ENCODE measurements at regions not wholly inside any gene's neighbourhood (a gene's known extent, or its start where the extent isn't known, plus 50 kb on each side); places are given as distances from the start of the nearest gene placed in this dataset.

GRCh38 chr18:78699499-78699898 lies 280.1 kb upstream of the SALL3 start:
- no peak for DNase-seq

DNA sequence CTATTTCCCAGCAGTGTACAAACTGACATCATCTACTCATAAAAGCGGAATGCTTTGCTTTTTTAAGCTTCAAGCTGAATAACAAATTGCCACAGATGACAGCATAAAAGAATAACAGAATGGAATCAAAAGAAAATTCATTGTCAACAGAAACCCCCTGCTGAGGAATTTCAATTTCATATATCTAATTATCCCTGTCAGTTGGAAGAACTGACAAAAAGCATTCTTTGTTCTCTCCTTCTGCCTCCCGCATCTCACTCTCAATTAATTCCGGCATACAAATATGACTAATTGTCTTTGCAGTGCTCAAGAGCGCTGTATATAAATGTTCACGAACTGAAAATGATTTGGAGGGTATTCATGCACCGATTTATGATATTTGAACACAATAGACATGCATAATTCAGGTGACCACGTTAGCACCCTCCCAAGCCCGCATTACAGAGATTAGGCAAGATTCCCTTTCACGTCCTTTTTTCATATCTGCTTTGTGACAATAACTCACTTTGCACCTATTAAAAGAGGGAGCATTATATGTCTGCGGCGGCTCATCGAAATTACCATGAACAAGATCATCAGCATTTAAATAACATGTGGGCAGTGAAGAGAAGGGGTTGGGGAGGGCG lies 277.7 kb upstream of the SALL3 start:
- DNase-seq, result no peak

GRCh38 chr18:78703291-78703690 lies 276.3 kb upstream of the SALL3 start:
- DNase-seq, result no peak

DNA sequence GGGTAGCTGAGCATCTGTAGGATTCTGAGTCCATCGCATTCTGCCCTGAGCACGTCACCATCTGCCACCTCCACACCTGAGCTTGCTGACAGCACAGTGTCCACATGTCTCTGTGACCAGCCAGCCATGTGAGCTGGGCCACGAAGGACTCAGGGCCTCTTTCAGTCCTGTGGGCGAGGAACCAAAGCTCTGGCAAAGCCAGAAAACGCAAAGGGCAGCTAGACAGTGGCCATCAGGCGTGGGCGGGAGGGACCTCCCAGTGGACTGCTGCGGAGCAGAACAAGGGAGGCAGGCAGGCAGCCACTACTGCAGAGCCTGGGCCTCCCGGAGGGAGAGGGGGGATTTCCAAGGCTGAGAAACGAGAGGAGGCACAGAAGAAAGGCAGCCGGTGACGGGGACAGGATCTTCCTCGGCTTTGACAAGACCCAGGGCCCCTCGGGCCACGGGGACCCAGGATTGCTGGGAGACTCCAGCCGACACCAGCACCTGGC lies 274.6 kb upstream of the SALL3 start:
- no peak for DNase-seq

GRCh38 chr18:78709261-78709809 lies 270.3 kb upstream of the SALL3 start:
- DNase-seq, result no peak

DNA sequence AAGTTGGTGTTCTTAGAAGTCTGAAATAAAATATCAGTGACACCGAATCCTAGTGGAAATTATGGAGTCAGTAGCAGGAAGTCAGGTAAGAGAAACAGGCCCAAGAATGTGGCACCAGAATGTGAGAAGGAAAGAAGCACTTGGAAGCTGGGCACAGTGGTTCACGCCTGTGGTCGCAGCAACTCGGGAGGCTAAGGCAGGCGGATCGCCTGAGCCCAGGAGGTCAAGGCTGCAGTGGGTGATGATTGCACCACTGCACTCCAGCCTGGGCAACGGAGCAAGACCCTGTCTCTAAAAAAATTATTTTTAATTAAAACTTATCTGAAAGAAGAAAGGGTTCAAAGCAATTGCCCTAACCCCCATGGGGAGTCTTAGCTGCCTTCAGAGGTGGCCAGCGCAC lies 268.3 kb upstream of the SALL3 start:
- DNase-seq, result no peak

DNA sequence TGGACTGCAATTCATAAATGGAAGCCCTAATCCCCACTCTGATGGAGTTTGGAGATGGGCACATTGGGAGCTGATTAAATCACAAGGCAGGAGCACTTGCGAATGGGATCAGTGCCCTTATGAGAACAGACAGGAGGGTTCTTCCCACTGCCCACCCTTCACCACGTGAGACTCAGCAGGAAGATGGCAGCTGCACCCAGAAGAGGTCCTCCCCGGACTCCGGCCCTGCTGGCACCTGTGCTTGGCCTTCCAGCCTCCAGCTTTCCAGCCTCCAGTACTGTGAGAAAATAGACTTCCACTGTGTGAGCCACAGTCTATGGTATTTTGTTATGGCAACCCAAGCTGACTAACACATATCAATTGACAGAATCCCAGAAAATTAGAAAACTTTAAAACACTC lies 267.6 kb upstream of the SALL3 start:
- no peak for DNase-seq

GRCh38 chr18:78713069-78713468 lies 266.5 kb upstream of the SALL3 start:
- DNase-seq, result no peak

- DNase-seq, result no peak
Observed at GRCh38 chr18:78713726-78714125, 265.9 kb upstream of the SALL3 start.

- DNase-seq, result no peak
Observed at GRCh38 chr18:78716022-78716421, 263.6 kb upstream of the SALL3 start.

DNA sequence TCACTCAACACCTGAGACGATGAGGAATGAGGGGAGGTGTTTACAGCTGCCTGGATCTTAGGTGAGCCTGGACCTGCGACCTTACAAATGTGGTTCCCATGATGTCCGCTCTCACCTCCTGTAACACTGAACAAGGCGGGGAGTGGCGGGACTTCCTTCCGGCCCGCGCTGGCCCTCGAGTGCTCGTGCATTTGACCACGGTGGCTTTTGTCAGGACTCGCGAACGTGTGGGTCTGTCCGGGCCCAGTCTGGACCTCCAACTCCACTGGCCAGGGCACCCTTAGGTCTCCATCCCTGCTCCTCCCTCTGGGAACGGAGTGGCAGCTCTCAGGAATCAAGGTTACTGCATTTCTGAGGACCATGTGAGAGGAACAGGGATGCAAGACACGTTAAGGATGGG lies 263.0 kb upstream of the SALL3 start:
- no peak for DNase-seq

- no peak for DNase-seq
Observed at GRCh38 chr18:78717051-78717765, 262.4 kb upstream of the SALL3 start.

DNA sequence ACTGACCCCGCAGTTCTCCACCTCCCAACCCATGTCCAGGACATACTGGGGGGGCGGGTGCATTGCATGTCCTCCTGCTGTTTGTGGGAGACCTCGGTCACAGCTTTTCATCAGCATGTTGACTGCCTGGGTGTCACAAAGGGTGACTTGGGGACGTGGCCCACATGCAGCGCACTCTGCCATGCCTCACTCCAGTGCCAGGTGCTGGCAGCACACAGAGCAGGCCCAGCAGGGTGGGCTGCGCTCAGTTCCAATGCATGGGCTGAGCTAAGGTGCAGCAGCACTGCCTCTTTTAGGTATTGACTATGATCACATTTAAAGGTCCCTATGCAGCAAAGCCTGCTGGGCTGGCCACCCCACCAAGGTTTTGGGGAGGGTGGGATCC lies 261.9 kb upstream of the SALL3 start:
- no peak for DNase-seq

- no peak for DNase-seq
Observed at GRCh38 chr18:78719821-78720220, 259.8 kb upstream of the SALL3 start.

- no peak for DNase-seq
Observed at GRCh38 chr18:78720456-78721237, 259.0 kb upstream of the SALL3 start.

GRCh38 chr18:78721238-78721875 lies 258.3 kb upstream of the SALL3 start:
- no peak for DNase-seq

- no peak for DNase-seq
Observed at GRCh38 chr18:78721981-78722380, 257.6 kb upstream of the SALL3 start.

DNA sequence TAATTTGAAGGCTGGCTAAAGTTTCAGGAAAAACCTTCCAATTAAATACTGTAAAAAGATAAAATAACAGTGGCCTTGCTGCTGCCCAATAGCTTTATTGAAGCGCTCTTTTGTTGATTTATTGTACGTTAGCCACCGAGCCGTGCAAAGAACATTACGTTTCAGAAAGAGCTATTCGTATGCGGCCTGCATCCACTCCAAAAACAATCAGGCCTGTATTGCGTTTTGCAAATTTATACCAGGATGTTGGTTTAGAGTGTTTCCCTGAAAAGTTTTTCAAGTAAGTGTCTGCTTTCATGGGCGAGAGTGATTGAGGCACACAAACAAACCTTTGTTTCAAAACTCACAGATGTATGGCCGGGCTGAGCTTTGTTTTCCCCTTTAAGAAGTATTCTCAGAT lies 257.2 kb upstream of the SALL3 start:
- no peak for DNase-seq

- DNase-seq, result no peak
Observed at GRCh38 chr18:78722929-78723710, 256.5 kb upstream of the SALL3 start.

- DNase-seq, result no peak
Observed at GRCh38 chr18:78724214-78724914, 255.3 kb upstream of the SALL3 start.

GRCh38 chr18:78725426-78725825 lies 254.2 kb upstream of the SALL3 start:
- DNase-seq, result no peak

All from NCI-H1048 (cell line).